Activated CD8-positive, alpha-beta memory T cell treated with anti-CD3 and anti-CD28 coated beads for 1 hour (primary cell): ENCODE measurements at regions not wholly inside any gene's neighbourhood (a gene's known extent, or its start where the extent isn't known, plus 50 kb on each side); places are given as distances from the start of the nearest gene placed in this dataset.
A peak's percentile ranks its signal among the peaks of the same experiment; 100 is the strongest.
"Not testable (repeated sequence)": the region's sequence is repeated elsewhere in the genome, so short reads cannot be mapped to it uniquely, and the experiment has no call there.

Experiments used
- DNase-seq, 2 donors: peaks; one replicate each; pipeline ENCODE4 v3.0.0-alpha.2; 2020; ENCODE audit warnings: low read depth in 1 of 2; ENCODE audit errors: extremely low read depth in 1 of 2

GRCh38 chr5:18652404-18653215 lies 1018.4 kb downstream of the TAF11L14 start:
- DNase-seq: no peak

DNA sequence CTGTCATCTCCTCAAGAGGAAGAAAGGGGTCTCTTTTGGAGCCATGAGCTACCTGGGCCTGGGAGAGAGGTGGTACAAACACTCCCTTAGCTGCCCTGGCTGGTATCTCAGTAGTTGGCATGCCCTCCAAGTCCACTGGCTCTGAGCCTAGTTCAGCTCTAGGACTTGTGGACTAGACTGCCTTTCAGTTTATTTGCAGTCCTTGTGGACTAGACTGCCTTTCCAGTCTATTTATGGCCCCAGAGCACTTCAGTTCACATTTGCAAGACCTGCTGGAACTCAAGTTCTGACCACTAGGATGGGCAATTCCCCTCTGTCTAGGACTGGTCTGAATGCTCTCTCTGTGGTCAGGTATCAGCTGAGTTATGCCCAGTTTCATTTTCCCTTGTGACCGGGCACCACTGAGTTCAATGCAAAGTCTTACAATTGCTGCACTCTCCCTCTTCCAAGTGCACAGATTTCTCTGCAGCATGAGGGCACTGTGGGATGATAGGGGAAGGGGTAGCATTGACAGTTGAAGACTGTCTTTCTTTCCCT lies 1019.0 kb downstream of the TAF11L14 start:
- DNase-seq: no peak

DNA sequence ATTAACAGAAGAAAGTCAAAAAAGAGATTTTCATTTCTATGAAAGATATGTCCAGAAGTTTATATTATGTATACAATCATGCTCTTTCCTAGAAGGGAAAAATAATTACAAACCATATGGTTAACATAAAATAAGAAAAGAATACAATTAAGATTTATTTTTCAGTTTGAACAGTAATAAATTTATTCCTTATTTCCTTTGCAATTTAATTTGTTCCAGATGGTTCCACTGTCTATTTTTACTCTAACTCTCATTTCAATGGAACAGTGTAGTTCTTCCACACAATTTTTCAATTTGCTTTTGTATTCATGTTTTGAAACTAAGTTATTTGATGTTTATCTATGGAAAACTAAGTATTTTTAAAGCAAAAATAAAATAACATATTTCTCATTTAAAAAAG lies 1026.3 kb downstream of the TAF11L14 start:
- no peak for DNase-seq

DNA sequence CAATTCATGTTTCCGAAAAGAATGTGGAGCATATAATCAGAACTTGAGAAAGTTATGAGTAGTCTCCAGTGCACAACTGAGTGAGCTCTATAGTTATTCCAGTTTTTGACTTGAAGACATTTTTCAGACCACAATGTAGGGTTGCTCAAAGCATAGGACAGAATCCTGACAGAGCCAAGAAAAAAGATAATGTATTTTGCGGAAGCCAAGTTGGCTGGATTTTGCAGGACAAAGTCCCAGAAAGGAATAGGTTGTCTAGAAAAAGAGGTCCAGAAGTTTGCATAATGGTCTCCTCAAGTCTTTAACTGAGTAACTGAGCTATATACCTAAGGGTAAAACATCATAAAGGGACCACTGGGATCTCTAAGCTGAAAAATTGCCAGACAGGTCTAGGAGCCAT lies 1028.0 kb downstream of the TAF11L14 start:
- no peak for DNase-seq

- not testable (repeated sequence) for DNase-seq
Observed at GRCh38 chr5:18674212-18674611, 1040.0 kb downstream of the TAF11L14 start.

DNA sequence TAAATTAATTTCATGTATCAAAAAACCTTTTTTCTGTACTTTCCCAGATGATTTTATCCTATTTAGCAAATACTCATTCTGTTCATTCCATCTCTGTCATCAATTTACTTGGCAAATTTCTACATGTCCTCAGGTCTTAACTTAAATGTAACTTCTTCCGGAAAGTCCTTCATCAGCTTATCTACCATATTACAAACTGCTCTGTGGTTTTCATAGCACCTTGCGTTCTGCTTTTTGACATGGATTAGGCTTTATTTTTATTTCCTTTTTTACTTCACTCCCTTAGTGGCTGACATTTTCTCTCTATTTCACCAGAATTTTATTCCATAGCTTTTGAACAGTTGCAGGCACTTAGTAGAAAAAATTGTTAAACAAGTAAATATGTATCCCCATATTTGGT lies 1040.8 kb downstream of the TAF11L14 start:
- no peak for DNase-seq

DNA sequence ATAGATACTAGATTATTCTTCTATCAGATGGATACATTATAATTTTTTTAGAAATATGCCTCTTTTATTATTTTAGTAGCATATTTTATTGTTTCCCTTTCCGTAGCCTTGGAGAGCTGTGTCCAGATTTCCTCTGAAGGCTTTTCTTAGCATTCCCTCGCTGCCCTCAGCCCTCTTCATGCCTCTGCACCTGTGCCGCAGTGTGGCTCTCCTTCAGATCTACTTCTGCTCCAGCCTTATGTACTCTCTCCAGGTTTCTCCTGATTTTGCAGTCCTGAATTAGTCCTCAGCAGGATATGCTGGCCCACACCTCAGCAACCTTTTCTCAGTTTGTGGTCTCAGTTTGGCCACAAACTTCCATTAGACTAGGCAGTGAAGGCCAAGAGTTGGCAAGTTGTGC lies 1052.0 kb downstream of the TAF11L14 start:
- DNase-seq: no peak

DNA sequence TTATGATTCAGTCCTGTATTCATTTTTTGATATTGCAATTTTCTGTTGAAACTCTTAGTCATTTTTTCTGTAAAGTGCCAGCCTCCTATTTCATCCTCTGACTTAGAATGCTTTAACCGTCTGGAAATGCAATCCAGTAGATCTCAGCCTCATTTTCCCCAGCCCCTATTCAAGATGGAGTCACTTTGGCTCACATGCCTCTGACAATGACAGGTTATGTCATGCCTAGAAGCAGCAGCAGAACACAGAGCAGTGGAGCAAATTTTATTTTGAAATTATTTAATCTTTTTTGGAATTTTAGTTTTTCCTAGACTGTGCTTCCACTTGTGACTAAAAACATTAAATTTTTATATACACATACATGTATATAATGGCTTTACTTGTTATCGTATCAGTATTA lies 1053.2 kb downstream of the TAF11L14 start:
- DNase-seq: no peak

GRCh38 chr5:18699681-18700080 lies 1065.4 kb downstream of the TAF11L14 start:
- no peak for DNase-seq

DNA sequence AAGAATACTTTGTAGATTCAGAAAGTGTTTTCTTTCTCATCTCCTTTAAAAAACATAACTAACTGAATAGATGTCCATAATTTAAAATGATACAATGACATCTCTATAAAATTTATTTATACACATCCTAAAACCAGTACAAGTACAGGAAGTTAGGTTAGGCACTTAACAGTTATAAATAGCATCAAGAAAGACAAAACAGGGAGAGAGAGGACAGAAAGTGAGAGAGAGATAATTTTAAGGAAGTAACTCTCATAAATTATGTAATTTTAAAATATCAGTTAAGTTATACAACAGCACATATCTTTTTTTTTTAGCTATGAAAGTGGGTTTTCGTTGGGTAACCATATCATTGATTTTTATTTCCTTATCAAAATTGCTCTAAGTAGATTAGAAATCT lies 1068.6 kb downstream of the TAF11L14 start:
- DNase-seq: no peak

- no peak for DNase-seq
Observed at GRCh38 chr5:18712936-18713485, 1078.8 kb downstream of the TAF11L14 start.

DNA sequence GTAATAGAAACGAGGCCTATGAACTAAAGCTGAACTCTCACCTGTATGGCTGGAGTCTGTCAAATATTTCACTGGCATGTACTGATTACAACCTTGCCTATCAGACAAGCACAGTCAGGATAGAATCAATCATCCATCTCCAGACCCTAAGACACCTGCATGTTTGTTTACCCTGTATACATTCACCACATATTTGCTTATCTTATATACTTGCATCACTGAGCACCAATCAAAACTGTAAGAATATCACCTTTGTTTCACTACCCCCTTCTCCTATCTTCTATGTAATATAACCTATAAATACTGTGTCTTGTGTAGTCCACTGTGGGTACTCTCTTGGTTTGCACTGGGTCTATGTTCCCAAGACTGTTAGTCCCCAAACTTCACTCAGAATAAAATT lies 1085.7 kb downstream of the TAF11L14 start:
- DNase-seq: no peak

DNA sequence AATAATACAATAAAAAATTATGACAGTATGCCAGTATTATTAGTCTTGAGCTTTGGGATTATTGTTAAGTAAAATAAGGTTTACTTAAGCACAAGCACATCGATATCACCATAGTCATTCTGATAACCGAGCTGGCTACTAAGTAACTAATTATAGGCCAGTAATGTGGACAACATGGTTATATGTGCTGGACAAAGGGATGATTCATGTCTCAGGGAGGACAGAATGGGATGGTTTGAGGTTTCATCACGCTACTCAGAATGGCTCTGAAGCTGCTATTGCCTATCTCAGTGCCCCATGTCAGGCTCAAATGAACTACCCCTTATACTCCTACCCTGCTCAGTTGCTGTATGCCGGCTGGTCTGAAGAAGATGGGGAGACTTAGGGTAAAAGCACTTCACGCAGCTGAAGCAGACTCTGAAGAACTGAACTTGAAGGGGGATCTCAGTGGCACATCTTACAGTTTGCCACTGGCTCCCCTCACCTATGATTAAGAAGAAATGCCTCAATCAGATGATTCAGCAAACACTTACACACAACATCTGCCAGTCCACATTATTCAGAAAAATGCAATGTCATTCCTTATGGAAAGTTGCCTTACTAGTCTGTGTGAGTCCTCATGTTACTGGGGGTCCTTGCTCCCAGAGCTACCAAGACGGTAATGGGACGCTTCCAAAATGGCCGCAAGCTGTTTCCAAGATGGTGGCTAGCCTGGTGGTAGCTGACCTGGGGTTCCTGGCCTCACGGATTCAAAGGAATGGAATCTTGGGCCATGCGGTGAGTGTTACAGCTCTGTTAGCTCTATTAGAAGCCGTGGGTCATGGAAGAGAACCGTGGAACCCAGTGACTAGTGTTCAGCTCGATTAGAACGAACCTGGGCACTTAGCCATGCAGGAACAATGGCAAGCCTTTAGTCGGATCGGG lies 1098.6 kb downstream of the TAF11L14 start:
- no peak for DNase-seq

- DNase-seq: no peak
Observed at GRCh38 chr5:18736051-18736398, 1101.8 kb downstream of the TAF11L14 start.

DNA sequence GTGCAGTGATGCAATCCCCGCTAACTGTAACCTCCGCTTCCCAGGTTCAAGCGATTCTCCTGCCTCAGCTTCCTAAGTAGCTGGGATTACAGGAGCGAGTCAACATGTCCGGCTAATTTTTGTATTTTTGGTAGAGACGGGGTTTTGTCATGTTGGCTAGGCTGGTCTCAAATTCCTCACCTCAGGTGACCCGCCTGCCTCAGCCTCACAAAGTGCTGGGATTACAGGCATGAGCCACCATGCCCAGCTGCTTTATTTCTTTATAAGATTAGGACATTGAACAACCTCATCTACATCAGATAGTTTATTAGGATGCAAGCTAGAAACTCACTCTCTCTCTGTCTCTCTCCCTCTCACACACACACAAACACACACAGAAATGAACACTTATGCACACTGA lies 1102.5 kb downstream of the TAF11L14 start:
- DNase-seq: not testable (repeated sequence)

- no peak for DNase-seq
Observed at GRCh38 chr5:18740301-18740700, 1106.0 kb downstream of the TAF11L14 start.

DNA sequence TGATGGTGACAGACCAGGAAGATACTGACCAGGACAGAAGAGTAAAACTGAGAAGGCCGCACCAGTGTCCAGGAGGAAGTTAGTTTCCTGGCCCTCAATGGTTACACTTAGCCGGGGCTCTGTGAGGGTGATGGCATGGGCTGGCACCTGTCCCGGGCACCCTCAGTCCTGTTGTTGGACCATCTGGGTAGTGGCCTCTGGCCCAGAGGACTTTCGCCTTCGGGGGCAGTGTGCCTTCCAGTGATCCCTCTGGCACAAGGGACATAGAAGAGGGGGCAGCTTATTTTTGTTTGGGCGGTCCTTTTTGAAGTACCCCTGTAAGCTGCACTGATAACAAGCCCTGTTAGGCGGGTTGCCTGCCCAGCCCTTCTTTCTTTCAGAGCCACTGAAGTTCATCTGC lies 1108.6 kb downstream of the TAF11L14 start:
- DNase-seq: no peak

GRCh38 chr5:18744441-18744840 lies 1110.2 kb downstream of the TAF11L14 start:
- DNase-seq: no peak

DNA sequence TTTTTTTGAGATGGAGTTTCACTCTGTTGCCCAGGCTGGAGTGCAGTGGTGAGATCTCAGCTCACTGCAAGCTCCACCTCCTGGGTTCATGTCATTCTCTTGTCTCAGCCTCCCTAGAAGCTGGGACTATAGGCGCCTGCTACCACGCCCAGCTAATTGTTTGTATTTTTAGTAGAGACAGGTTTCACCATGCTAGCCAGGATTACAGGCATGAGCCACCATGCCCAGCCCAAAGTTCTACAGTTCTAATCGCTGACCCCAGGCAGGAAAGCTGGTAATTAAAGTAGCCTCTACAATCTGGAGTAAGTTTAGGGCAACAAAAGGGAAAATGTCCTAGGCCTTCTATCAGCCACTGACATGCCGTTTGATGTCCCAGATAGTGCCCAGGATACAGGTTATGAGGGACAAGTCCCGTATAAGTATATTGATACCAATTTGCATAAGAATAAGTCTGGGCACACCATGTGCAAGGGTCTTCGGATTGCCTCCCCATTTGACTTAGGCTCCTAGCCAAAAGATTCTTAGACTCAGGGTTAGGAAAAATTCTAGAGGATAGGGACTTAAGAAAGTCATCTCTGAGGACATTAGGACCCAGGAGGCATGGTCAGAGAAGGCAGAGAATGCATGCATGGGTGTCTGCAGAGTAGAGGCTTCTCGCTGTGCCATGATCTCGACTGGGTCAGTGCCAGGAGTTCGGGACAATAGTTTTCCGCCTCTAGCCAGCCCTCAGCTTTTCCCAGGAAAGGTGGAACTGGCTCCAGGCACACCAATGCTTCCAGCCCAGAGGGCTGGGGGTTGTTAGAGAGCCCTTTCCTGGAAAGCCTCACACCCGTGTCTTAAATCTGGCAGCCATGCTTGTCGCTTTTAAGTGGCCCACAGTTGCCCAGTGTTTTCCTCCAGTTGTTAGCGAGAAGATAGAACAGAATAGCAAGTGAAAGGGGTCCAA lies 1111.1 kb downstream of the TAF11L14 start:
- no peak for DNase-seq

DNA sequence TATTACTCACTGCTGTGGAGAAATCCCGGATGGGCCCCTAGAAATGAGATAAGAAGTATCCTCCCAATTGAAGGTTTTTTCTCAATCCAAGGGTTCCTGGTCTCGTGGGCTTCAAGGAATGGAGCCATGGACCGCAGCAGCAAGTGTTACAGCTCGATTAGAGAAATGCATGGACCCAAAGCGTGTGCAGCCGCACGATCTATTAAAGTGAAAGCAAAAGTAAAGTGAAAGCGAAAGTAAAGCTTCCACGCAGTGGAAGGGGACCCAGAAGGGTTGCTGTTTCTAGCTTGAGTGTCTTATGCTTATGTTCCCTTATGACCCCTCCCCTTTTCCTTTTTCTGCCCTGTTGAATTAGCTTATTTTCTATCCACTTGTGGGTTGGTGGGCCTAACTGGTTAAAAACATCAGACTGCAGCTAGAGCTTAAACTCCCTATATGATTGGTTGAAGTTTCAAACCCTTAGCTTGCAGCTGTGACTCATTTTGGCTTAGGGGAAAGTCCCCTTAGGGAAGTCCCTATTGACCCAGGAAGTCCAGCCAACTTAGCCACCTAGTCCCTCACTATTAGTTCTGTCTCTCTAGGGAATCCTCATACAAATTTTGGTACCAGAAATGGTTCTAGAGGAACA lies 1111.8 kb downstream of the TAF11L14 start:
- peak in 1 of 2 donors; percentile 8 for DNase-seq
